ENCODE measurements at regions not wholly inside any gene's neighbourhood (a gene's known extent, or its start where the extent isn't known, plus 50 kb on each side); places are given as distances from the start of the nearest gene placed in this dataset.

DNA sequence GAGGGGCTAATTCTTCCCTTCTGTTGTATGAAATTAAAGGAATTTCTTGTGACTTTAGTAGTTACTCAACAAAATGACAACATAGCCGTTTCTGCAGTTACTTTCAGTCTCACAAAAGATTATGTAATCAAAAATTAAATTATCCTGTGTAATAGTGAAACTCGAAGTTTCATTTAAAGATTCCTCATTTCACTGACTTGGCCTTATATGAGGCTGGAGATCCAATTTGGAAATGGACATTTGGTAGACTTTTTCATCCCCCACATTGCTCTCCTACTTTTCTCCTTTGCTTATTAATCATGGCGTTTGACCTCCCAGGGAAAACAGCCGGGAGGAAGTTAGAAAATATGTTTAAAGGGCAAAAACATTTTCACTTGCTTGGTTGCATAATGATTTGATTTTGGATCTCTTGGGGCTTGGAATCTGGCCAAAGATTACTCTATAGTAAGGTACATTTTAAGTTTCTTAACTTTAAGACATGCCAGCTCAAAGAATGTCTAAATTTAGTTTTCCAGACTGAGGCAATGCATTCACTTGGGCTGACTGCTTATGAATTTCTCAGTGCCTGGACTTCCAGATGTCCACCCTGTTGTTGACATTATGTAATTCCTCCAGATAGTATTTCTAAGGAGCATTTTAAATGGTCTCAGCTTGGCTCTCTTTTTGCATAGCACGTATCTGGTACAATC is 1364.9 kb upstream of the MIR17HG start (continued):
- TF ChIP-seq, protein P1, sequence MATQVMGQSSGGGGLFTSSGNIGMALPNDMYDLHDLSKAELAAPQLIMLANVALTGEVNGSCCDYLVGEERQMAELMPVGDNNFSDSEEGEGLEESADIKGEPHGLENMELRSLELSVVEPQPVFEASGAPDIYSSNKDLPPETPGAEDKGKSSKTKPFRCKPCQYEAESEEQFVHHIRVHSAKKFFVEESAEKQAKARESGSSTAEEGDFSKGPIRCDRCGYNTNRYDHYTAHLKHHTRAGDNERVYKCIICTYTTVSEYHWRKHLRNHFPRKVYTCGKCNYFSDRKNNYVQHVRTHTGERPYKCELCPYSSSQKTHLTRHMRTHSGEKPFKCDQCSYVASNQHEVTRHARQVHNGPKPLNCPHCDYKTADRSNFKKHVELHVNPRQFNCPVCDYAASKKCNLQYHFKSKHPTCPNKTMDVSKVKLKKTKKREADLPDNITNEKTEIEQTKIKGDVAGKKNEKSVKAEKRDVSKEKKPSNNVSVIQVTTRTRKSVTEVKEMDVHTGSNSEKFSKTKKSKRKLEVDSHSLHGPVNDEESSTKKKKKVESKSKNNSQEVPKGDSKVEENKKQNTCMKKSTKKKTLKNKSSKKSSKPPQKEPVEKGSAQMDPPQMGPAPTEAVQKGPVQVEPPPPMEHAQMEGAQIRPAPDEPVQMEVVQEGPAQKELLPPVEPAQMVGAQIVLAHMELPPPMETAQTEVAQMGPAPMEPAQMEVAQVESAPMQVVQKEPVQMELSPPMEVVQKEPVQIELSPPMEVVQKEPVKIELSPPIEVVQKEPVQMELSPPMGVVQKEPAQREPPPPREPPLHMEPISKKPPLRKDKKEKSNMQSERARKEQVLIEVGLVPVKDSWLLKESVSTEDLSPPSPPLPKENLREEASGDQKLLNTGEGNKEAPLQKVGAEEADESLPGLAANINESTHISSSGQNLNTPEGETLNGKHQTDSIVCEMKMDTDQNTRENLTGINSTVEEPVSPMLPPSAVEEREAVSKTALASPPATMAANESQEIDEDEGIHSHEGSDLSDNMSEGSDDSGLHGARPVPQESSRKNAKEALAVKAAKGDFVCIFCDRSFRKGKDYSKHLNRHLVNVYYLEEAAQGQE (IDR thresholded peaks at IDR 0.05; ENCODE audit: unreplicated experiment), result no peak
- no peak for TF ChIP-seq EZH2phosphoT487 (IDR thresholded peaks at IDR 0.05; ENCODE audit: unreplicated experiment)
- no peak for TF ChIP-seq JUNB (IDR thresholded peaks at IDR 0.05; ENCODE audit: unreplicated experiment)
- TF ChIP-seq, protein P2, sequence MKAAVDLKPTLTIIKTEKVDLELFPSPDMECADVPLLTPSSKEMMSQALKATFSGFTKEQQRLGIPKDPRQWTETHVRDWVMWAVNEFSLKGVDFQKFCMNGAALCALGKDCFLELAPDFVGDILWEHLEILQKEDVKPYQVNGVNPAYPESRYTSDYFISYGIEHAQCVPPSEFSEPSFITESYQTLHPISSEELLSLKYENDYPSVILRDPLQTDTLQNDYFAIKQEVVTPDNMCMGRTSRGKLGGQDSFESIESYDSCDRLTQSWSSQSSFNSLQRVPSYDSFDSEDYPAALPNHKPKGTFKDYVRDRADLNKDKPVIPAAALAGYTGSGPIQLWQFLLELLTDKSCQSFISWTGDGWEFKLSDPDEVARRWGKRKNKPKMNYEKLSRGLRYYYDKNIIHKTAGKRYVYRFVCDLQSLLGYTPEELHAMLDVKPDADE (IDR thresholded peaks at IDR 0.05), result no peak
- no peak for TF ChIP-seq ZNF331 (CRISPR knock-in tag; IDR thresholded peaks at IDR 0.05; ENCODE audit: low read depth)
- no peak for TF ChIP-seq ZNF114 (CRISPR knock-in tag; IDR thresholded peaks at IDR 0.05)
- TF ChIP-seq EZH2 (IDR thresholded peaks at IDR 0.05; ENCODE audit: low read depth, unreplicated experiment), result no peak

DNA sequence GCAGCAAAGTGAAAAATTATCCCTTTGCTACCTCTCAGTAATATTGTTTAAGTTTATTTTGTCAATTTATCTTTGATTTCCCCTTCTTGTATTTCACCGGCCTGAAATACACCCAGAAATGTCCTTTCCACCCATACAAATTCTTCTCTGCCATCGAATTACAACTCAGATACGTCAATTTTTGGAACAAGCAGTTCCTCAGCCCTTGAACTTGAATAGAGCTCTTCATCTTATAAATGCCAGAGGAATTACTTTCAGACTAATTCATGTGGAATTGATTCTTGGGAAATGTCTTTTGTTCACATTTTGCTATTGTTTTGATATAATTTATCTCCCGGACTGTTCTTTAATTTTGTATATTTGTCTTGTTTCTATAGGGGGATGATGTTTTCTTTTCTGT is 1359.3 kb upstream of the MIR17HG start:
- DNase-seq (ENCODE audit: low spot score) (no peak), ATAC-seq (no peak)
- Histone ChIP-seq H3K36me3 (ENCODE audit: insufficient read depth) (no peaks in the 10 kb centered on the region), H3K4me1 (ENCODE audit: insufficient read depth) (no peaks in the 10 kb centered on the region), H3K79me2 (replicated peaks; ENCODE audit: insufficient read depth) (no peaks in the 10 kb centered on the region), H3K27me3 (ENCODE audit: insufficient read depth) (no peaks in the 10 kb centered on the region), H3F3A (replicated peaks; ENCODE audit: low read depth) (no peaks in the 10 kb centered on the region), H4K20me1 (replicated peaks; ENCODE audit: insufficient read depth) (no peaks in the 10 kb centered on the region), H3K9me2 (ENCODE audit: insufficient read depth) (peaks cover 3% of the 10 kb centered on the region; the same call in 1 of the 2 replicates), H3K27ac (ENCODE audit: low read depth) (no peak overlapping the region), H3K4me3 (no peak overlapping the region), H3K4me2 (no peak overlapping the region), H2AFZ (no peak overlapping the region)
- no peaks in the 10 kb centered on the region for H3K4me1 Mint-ChIP-seq
- H3K9me3 Mint-ChIP-seq, result no peaks in the 10 kb centered on the region
- H3K27ac Mint-ChIP-seq, result no peak overlapping the region
- H3K36me3 Mint-ChIP-seq (ENCODE audit: low read depth), result no peaks in the 10 kb centered on the region
- H3K27me3 Mint-ChIP-seq (ENCODE audit: insufficient read depth, low read depth, poor library complexity), result peaks cover 3% of the 10 kb centered on the region
- TF ChIP-seq, protein P3, sequence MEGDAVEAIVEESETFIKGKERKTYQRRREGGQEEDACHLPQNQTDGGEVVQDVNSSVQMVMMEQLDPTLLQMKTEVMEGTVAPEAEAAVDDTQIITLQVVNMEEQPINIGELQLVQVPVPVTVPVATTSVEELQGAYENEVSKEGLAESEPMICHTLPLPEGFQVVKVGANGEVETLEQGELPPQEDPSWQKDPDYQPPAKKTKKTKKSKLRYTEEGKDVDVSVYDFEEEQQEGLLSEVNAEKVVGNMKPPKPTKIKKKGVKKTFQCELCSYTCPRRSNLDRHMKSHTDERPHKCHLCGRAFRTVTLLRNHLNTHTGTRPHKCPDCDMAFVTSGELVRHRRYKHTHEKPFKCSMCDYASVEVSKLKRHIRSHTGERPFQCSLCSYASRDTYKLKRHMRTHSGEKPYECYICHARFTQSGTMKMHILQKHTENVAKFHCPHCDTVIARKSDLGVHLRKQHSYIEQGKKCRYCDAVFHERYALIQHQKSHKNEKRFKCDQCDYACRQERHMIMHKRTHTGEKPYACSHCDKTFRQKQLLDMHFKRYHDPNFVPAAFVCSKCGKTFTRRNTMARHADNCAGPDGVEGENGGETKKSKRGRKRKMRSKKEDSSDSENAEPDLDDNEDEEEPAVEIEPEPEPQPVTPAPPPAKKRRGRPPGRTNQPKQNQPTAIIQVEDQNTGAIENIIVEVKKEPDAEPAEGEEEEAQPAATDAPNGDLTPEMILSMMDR (conservative IDR thresholded peaks at IDR 0.05; ENCODE audit: low read depth in 2 of 2), result no peak
- H3K4me3 Mint-ChIP-seq, result no peak overlapping the region

All from GM23338 (cell line).